GM19023 (cell line): ENCODE measurements at regions not wholly inside any gene's neighbourhood (a gene's known extent, or its start where the extent isn't known, plus 50 kb on each side); places are given as distances from the start of the nearest gene placed in this dataset.
A peak's percentile ranks its signal among the peaks of the same experiment; 100 is the strongest.
"Not testable (repeated sequence)": the region's sequence is repeated elsewhere in the genome, so short reads cannot be mapped to it uniquely, and the experiment has no call there.

Experiments used
- ATAC-seq: cut with Tn5 transposase; IDR thresholded peaks from one replicate; pipeline ENCODE4 v1.9.1; 2021; ENCODE audit warnings: mild to moderate bottlenecking, moderate library complexity; ENCODE audit not compliant: unreplicated experiment

DNA sequence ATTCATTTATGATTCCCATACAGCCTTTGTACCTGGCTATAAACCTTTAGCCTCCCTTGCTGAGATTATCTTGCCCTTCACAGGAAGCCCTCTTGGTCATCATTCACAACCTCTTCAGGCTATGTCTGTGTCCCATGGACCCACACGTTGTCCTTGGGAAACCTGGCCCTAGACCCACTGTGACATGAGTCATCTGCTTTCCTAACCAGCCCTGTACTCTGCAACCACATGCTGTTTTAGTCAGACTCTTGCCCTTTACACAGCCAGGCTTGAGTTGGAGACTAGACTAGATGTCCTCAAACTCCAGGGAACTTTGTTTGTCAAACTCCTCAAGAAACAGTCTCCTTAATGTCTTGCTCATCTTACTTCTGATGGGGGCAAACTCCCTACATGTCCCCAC is 229.3 kb upstream of the ZSWIM2 start:
- no peak for ATAC-seq

DNA sequence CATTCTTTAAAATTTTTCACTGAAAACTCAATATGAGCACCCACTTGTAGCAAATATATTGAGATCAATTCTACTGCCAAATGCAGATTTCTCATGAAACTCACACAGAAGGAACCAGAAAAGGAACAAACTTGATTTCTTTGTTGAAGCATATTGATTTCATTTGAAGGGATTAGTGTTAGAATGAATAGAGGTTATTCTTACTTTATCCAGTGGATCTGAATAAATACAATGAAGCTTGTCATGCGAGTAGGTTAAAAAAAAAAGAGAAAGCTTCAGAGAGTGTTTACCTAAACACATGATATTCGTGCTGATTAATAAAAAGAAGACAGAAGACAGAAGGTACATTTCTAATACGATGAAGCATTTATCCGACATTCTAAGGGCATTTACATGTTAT is 226.7 kb upstream of the ZSWIM2 start:
- ATAC-seq: no peak

DNA sequence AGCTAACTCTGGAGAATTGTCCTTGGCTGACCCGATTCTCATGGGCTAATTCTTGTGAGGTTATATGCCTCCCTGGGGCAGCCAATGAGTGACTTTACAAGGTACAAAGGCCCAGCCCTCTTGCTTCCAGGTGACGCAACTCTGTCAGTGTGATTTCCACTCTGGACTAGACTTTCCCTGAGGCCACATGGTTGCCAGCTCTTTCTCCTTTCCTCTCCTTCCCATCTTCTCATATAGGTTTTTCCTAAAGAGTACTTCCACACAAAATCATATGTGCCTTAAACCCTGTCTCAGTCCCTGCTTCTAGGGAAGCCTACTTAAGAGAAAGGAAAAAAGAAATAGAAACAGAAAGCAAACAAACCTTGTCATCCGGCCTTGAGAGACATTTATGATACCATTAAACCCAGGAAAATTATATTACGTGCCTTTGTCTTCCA is 226.2 kb upstream of the ZSWIM2 start:
- no peak for ATAC-seq

DNA sequence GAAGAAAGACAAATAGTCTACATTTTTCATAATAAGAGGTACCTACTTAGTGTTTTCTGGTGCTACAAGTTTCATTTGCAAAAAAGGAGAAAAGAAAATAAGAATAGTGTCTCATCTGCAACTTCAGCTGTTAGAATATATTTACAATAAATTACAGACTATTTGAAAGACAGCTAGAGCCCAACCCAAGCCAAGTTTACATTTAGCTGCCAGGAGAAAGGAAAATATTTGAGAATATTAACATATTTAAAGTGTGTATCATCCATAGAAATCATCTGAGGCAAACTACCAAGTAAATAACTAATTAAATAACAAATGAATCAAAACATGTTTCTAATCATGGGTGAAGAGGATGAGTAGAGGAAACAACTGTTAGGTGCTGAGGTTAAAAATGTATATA is 209.2 kb upstream of the ZSWIM2 start:
- ATAC-seq: no peak

DNA sequence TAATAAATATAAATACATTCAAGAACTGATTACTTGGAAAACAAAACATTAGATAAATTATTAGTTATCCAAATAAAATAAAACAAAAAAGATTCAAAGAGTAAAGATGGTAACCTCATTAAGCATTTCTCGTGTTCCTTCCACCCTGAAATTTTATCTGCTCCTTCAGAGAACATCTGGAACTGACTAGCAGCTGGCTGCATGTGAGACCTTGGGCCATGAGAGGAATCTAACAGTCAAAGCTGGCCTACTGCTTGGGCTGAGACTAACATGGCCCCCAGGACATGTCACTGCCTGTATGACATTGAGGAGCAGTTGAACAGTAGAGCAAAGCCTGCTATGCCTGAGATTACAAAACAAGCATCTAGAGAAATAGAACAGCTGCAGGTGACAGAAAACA is 208.5 kb upstream of the ZSWIM2 start:
- ATAC-seq: no peak

DNA sequence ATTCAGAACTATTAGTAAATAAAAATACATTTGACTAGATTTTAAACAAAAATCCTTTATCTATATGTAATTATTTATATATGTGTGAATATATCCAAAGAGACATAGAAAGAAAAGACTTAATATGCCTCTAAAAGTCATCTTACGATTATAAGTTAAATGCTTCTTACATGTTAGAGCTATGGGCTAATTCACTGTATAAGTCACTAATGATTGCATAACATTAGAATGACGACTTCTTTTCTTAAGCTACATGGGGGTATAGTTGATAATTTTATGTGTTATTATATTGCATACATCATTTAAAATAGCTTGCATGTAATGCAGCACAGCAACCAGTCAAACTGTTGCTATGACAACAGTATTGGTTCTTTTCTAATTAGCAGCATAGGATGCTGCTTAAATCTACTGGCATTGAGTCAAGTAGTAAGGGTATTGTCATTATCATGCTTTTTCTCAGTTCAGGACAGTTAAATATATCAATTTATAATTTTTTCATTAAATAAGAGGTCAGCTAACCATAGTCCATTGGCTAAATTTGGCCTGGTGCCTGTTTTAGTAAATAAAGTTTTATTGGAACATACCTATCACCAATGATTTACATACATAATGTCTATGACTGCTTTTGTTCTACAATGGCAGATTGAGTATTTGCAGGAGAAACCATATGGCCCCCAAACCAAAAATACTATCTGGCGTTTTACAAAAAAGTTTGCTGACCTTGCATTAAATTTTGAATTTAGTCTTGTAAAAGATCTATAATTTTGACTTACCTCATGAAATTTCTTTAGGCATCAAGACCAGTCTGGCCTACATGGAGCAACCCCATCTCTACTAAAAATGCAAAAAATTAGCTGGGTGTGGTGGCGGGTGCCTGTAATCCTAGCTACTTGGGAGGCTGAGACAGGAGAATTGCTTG is 207.7 kb upstream of the ZSWIM2 start:
- no peak for ATAC-seq

DNA sequence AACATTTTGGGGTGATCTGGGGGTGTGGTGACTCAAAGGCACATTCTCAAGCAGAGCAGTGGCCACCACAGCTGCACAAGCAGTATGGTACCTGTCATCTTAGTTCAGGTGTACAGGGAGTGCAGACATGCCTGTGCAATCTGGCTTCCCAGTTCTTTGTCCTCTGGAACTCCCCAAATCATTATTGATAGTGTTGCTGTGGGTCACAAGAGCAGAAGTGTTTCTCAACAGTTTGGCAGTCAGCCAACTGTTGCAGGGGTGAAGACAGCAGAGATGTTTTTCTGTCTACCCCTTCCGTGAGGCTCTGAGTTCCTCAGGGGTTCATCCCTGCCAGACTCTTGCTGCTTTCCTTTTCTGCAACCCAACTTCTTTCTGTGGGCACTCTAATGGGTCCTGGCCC is 206.5 kb upstream of the ZSWIM2 start:
- ATAC-seq: no peak

DNA sequence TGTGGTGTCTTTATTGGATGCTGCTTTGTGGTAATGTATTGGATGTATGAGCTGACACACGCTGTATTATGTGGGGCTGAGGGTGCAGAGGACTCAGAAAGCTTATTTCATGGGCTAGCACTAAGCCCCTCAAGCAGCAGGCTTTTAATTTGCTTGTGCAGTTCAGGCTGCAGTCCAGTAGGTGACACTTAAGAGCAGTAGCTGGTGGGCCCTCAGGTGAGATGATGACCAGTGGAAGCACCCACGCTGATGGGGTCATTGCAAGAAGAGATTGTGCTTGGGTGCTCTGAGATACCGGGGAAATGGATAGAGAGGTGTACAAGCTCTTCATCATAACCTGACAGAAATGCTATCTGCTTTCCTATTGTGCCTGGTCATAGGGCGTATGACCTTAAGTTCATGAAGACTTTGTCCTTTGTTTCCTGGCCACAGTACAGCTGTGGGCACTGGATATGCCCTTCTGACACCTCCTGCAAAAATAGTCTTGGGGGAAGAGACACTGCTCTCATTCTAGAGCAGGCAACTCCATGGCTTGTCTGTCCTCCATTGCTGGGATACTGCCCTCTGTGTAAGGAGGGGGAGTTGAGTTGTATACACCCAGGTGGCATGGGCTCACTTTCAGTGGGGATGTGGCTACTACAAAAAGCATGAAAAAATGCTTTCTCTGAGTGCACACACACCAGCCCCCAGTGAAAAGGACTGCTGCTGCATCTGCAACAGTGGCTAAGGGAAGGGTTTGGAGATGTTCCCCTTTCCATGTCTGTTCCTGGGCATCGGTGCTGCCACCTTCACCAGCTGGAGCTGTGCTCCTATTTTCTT is 205.7 kb upstream of the ZSWIM2 start:
- no peak for ATAC-seq

DNA sequence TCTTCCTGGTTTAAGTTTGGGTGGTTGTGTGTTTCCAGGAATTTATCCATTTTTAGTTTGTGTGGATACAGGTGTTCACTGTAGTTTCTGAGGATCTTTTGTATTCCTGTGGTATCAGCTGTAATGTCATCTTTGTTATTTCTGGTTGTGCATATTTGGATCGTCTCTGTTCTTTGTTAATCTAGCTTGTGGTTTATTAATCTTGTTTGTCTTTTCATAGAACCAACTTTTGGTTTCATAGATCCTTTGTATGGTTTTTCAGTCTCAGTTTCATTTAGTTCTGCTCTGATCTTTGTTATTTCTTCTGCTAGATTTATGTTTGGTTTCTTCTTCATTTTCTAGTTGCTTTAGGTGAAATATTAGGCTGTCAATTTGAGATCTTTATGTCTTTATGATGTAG is 202.4 kb upstream of the ZSWIM2 start:
- ATAC-seq: peak; percentile 79

DNA sequence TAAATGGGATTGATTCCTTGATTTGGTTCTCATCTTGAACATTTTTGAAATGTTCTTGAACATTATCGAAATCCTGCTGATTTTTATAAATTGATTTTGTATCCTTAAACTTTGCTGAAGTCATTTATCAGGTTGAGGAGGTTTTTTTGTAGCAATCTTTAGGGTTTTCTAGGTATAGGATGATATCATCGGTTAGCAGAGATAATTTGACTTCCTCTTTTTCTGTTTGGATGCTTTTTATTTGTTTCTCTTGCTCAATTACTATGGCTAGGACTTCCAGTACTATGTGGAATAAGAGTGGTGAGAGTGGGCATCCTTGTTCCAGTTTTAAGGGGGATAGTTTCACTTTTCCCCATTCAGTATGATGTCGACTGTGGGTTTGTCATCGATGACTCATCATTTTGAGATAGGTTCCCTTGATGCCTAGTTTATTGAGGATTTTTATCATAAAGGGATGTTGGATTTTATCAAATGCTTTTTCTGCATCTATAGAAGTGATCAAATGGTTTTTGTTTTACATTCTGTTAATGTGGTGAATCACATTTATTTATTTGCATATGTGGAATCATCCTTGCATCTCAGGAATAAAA is 201.5 kb upstream of the ZSWIM2 start:
- ATAC-seq: no peak

DNA sequence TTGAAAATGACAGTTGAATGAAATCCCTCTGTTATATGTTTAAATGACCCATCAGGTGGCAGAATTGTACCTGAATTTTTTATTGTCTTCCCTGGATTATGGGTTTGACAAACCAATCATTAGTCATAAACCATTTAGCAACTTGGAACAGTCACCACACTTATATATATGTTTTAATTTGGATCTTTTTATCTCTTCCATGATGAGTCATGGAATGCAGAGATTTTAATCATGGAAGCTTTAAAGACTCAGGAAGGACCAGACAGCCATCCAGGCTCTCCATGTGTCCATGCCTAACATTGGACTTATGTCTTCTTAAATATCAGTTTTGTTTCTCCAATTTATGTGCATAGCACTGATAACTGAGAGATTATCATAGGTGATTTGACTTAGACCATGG is 188.3 kb upstream of the ZSWIM2 start:
- ATAC-seq: no peak

DNA sequence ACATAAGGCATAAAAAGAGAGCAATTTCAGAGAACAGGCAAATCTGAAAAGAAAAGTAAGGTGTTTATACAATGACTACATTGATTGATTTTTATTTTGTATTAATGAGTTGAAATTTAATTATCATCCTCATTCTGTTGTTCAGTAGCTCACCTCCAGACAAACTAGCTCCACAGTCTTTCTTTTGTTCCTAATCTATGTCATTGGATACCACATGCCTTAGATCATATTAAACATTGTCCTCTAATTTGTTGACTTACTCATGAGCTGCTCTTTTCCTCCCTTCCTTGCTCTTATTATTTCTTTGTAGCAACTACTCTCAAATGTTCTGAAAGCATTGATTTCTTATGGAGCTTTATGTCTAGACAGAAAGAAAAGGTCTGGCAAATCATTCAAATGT is 185.5 kb upstream of the ZSWIM2 start:
- no peak for ATAC-seq

DNA sequence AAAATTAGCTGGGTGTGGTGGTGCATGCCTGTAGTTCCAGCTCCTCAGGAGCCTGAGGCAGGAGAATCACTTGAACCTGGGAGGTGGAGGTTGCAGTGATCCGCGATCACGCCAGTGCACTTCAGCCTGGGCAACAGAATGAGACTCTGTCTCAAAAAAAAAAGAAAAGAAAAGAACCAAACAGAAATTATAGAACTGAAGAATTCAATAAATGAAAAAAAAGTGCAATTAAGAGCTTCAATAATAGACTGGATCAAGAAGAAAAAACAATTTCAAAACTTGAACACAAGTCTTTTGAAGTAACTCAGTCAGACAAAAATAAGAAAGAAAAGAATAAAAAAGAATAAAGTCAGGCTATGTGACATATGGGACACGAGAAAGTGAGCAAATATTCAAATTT is 175.8 kb upstream of the ZSWIM2 start:
- ATAC-seq: no peak

DNA sequence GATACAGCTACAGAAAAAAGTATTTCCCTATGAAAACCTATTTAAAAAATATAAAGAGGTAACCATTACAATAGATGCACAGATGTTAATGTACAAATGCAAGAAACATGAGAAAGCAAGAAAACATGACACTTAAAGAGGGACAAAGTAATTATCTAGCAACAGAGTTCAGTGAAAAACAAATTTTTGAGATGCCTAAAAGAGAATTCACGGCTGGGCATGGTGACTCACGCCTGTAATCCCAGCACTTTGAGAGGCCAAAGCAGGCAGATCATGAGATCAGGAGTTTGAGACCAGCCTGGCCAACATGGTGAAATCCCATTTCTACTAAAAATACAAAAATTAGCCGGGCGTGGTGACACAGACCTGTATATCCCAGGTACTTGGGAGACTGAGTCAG is 175.0 kb upstream of the ZSWIM2 start:
- not testable (repeated sequence) for ATAC-seq

DNA sequence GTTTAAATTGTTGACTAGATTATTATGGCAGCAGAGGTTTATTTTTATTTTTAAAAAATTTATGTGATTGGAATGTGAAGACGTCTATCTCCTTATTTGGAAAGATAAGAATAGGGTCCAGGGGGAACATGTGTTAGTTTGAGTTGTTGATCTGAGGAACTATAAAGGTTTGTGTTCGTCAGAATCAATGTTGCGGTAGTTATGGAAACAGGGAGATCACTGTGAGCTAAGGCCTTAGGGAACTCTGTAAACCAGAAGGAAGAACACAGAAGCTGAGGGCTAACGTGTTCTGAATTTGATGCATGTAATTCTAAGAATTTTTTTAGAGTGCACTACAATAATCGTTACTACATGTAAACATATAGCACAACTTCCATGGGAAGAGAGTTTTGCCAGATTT is 168.5 kb upstream of the ZSWIM2 start:
- ATAC-seq: no peak

DNA sequence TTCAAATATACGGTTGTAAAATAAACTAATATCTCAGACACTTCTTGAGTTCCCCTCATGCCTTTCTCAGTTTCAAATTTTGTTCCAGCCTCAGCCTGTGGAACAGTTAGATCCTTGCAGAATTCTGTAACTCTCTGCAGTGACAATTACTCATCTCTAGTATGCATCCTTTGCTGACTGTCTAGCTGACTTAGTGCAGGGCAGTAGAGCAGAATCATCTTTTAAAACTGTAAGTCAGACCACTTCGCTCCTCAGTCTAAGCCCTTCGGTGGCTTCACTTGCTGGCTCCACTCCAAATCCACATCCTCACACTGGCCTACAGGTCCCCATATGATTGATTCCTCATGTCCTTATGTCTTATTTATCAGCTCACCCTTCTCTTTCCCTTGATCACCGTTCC is 164.1 kb upstream of the ZSWIM2 start:
- ATAC-seq: no peak

DNA sequence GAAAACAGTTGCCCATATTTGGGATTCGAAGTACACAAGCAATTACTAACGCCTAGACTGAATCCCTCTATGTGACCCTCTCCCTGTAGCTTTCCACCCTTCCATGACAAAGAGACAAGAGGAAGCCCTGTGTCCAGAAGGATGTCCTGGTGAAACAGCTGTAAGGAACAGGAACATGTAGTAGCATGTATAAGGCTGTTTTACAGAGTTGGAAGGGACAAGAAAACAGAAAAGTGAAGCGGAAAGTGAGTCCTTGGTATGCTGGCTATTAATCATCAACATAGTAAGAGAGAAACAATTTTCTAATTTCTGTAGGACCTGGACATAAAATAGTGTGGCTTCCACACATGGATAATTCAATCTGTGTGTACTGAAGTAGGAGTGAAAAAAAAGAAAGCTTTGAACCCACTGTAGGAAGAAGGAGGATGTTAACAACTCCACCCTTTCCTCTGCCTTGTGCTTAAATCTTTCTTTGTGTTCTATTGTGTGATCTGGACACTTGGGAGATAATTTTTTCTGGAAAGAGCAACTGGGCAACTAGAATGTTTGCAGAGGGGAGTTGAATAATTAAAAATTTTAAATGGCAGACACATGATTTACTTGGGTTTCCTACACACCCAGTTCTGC is 162.3 kb upstream of the ZSWIM2 start:
- ATAC-seq: no peak

DNA sequence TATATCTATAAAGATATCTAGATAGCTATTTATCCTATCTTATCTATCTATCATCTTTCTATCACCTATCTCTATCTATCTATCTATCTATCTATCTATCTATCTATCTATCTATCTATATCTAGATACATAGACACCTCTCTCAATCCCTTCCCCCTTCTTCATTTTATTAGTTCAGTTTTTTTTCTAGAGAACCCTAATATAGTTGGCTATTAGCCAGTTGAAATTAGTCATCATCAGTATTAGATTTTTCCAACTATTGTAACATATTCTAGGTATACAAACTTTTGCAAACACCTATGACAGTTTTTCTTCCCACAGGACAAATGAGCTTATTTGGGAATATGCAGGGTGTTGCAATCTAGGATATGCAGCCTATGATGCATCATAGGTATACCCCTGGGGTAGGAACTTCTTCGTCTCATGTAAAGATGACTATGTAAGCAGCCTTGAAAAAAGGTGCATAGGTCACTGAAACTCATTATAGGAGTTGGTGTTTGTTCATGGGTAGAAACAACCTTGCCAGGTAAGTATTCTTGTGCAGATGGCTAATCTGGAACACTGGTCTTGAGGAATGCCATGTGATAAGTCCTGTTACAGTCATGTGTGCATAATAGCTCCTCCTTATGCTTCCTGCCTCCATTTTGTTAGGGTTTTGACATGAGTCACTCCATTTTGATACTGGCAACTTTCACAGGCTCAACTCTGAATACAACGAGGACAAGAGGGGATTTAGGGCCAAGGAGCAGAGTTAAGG is 160.7 kb upstream of the ZSWIM2 start:
- ATAC-seq: no peak

DNA sequence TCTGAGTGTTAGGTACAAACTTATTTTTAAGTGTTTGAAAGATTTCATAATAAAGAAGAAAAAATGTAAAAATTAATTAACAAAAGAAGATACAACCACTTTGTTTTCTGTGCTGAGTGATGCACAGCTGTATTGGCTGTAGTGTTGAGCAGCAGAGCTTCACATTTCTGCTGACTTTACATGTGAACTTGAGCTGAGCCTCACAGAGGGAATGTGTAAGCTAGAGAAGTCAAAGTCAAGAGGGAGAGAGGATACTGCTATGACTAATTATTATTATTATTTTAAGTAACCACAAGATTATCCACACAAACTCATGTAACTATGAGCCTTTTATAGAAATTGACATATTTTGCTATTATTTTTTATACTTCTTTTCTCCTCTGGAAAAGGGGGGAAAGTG is 159.1 kb upstream of the ZSWIM2 start:
- no peak for ATAC-seq

DNA sequence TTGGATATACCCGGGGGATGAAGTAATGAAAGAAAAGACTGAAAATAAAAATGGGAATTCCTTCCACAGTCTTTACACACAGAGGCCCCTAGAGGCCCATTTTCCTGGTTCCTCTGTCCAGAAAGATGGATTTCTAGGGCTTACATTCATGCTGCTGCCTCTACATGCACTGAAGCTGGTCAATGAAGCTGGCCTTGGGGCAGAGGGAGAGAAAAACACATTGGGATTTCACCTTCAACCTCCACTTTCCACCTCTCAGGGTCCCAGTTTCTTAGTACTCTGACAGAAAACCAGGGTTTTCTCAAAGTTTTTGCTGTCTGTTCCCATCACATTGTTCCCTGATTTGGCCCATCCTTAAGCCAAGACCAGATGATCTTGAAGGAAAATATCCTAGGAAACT is 154.6 kb upstream of the ZSWIM2 start:
- ATAC-seq: no peak
